ENCODE measurements at regions not wholly inside any gene's neighbourhood (a gene's known extent, or its start where the extent isn't known, plus 50 kb on each side); places are given as distances from the start of the nearest gene placed in this dataset.

DNA sequence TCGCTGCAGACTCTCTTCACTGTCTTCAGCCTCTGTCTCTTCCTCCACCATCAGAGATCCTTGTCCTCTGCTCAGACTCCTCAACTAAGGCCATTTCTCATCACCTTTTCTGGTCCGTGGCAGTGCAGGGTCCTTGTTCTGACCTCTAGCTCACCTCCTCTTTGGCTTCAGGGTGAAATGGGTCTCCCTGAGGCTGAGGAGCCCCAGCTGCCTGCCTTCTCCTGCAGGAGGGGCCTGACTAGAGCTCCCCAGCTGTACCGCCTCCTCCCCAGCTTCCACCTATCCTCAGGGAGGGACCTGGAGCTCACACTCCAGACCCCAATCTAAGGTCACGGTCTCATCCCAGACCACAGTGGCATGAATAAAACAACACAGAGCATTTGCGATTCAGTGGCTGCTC, 203.0 kb downstream of the TRIM29 start:
- TF ChIP-seq EZH2 (IDR thresholded peaks at IDR 0.05) (no peak), POLR2AphosphoS5 (IDR thresholded peaks at IDR 0.05; ENCODE audit: borderline replicate concordance, low read depth, low read length) (no peak)

Data from SK-N-MC (cell line).